Smooth muscle cell (in vitro differentiated cells): ENCODE measurements at regions not wholly inside any gene's neighbourhood (a gene's known extent, or its start where the extent isn't known, plus 50 kb on each side); places are given as distances from the start of the nearest gene placed in this dataset.
"Not testable (repeated sequence)": the region's sequence is repeated elsewhere in the genome, so short reads cannot be mapped to it uniquely, and the experiment has no call there.

Experiments
- DNase-seq: peaks from one replicate; lab custom pipeline; 2025; ENCODE audit not compliant: unreplicated experiment; lab: John Stamatoyannopoulos, UW
- H2AFZ ChIP-seq: fragments of 200-600 bp; sonication (generic); 2 replicates; pipeline ENCODE4 v1.6.0; 2016; ENCODE audit warnings: antibody characterized with exemption, low read depth, mild to moderate bottlenecking
- H3F3A ChIP-seq: fragments of 200-600 bp; sonication (generic); 2 replicates; pipeline ENCODE4 v1.6.0; 2017; ENCODE audit warnings: antibody characterized with exemption, low read depth
- H3K27ac ChIP-seq: fragments of 200-600 bp; sonication (generic); 2 replicates; pipeline ENCODE4 v1.5.1; 2016; ENCODE audit warnings: low read depth, mild to moderate bottlenecking
- H3K27me3 ChIP-seq: fragments of 200-600 bp; sonication (generic); 2 replicates; pipeline ENCODE4 v1.6.1; 2016; ENCODE audit warnings: low read depth, mild to moderate bottlenecking
- H3K36me3 ChIP-seq: fragments of 200-600 bp; sonication (generic); 2 replicates; pipeline ENCODE4 v1.5.1; 2016; ENCODE audit warnings: low read depth
- H3K4me1 ChIP-seq: fragments of 200-600 bp; sonication (generic); 2 replicates; pipeline ENCODE4 v1.5.1; 2016; ENCODE audit warnings: low read depth
- H3K4me2 ChIP-seq: fragments of 200-600 bp; sonication (generic); 2 replicates; pipeline ENCODE4 v1.6.0; 2016; ENCODE audit warnings: mild to moderate bottlenecking
- H3K4me3 ChIP-seq: fragments of 200-600 bp; sonication (generic); 2 replicates; pipeline ENCODE4 v1.5.1; 2016; ENCODE audit warnings: mild to moderate bottlenecking
- H3K79me2 ChIP-seq: fragments of 200-600 bp; sonication (generic); 2 replicates; pipeline ENCODE4 v1.6.0; 2016; ENCODE audit warnings: low read depth, mild to moderate bottlenecking
- H3K9ac ChIP-seq: fragments of 200-600 bp; sonication (generic); 2 replicates; pipeline ENCODE4 v1.6.0; 2016; ENCODE audit warnings: low read depth
- H3K9me3 ChIP-seq: fragments of 200-600 bp; sonication (generic); replicated peaks from 2 replicates; pipeline ENCODE4 v1.5.1; 2016; ENCODE audit warnings: low read depth
- H4K20me1 ChIP-seq: fragments of 200-600 bp; sonication (generic); 2 replicates; pipeline ENCODE4 v1.6.0; 2016; ENCODE audit warnings: low read depth
- CTCF ChIP-seq: fragments of 200-600 bp; sonication (generic); IDR thresholded peaks from 2 replicates; pipeline ENCODE4 v1.5.1; 2017; ENCODE audit warnings: borderline replicate concordance, mild to moderate bottlenecking, antibody characterized with exemption; ENCODE audit not compliant: insufficient read depth, poor library complexity, severe bottlenecking
- WGBS: methylation state at CpG from one replicate; pipeline ENCODE4 v1.1.7; 2016; ENCODE audit warnings: low lambda C conversion rate; 5-methylcytosine and 5-hydroxymethylcytosine counted together

- Histone ChIP-seq H3K27ac (no peak overlapping the region), H3K4me1 (no peaks in the 10 kb centered on the region), H3K9me3 (no peaks in the 10 kb centered on the region), H4K20me1 (no peaks in the 10 kb centered on the region), H2AFZ (no peak overlapping the region), H3K4me3 (no peak overlapping the region), H3K79me2 (no peaks in the 10 kb centered on the region), H3K9ac (no peak overlapping the region), H3F3A (no peaks in the 10 kb centered on the region), H3K36me3 (no peaks in the 10 kb centered on the region), H3K4me2 (no peak overlapping the region), H3K27me3 (no peaks in the 10 kb centered on the region)
- no peak for DNase-seq
- 72% methylated on average over 3 of the region's 3 CpGs for WGBS
- TF ChIP-seq CTCF = no peak
Observed at GRCh38 chr14:52185178-52185577, 82.3 kb upstream of the PTGDR start.

- 85% methylated on average over 2 of the region's 2 CpGs for WGBS
- Histone ChIP-seq H3K79me2 (no peaks in the 10 kb centered on the region), H2AFZ (no peak overlapping the region), H3K4me2 (no peak overlapping the region), H3K27me3 (no peaks in the 10 kb centered on the region), H3K9me3 (no peaks in the 10 kb centered on the region), H3K36me3 (no peaks in the 10 kb centered on the region), H3K4me3 (no peak overlapping the region), H3F3A (no peaks in the 10 kb centered on the region), H3K27ac (no peak overlapping the region), H3K9ac (no peak overlapping the region), H3K4me1 (no peaks in the 10 kb centered on the region), H4K20me1 (no peaks in the 10 kb centered on the region)
- no peak for TF ChIP-seq CTCF
- DNase-seq = no peak
Observed at GRCh38 chr14:52182853-52183252, 84.6 kb upstream of the PTGDR start.

GRCh38 chr14:52179141-52179790, 88.2 kb upstream of the PTGDR start:
- H3K4me2 ChIP-seq = no peak overlapping the region
- no peaks in the 10 kb centered on the region for H4K20me1 ChIP-seq
- H3K4me1 ChIP-seq = no peaks in the 10 kb centered on the region
- H2AFZ ChIP-seq = no peak overlapping the region
- no peak overlapping the region for H3K9ac ChIP-seq
- no peak overlapping the region for H3K4me3 ChIP-seq
- H3K79me2 ChIP-seq = no peaks in the 10 kb centered on the region
- H3K36me3 ChIP-seq = no peaks in the 10 kb centered on the region
- no peak overlapping the region for H3K27ac ChIP-seq
- DNase-seq = no peak
- H3K27me3 ChIP-seq = no peaks in the 10 kb centered on the region
- no peak for TF ChIP-seq CTCF
- 38% methylated on average over 6 of the region's 6 CpGs for WGBS
- no peaks in the 10 kb centered on the region for H3F3A ChIP-seq
- no peaks in the 10 kb centered on the region for H3K9me3 ChIP-seq

GRCh38 chr14:52175982-52176502, 91.5 kb upstream of the PTGDR start:
- Histone ChIP-seq H4K20me1 (no peaks in the 10 kb centered on the region), H3K79me2 (no peaks in the 10 kb centered on the region), H3K9ac (no peak overlapping the region), H3K9me3 (no peaks in the 10 kb centered on the region), H3K4me3 (no peak overlapping the region), H3K4me2 (no peak overlapping the region), H3K27ac (no peak overlapping the region), H3K27me3 (no peaks in the 10 kb centered on the region), H3K36me3 (no peaks in the 10 kb centered on the region), H2AFZ (no peak overlapping the region), H3F3A (no peaks in the 10 kb centered on the region), H3K4me1 (no peaks in the 10 kb centered on the region)
- no peak for DNase-seq
- WGBS = 90% methylated on average over 6 of the region's 6 CpGs
- TF ChIP-seq CTCF = no peak

- not testable (repeated sequence) for DNase-seq, H3K4me3 ChIP-seq, H3K79me2 ChIP-seq, H3K4me1 ChIP-seq, H3K4me2 ChIP-seq, H3K36me3 ChIP-seq, H3K9ac ChIP-seq, H4K20me1 ChIP-seq, H3F3A ChIP-seq, H3K27me3 ChIP-seq, H3K9me3 ChIP-seq, H3K27ac ChIP-seq, H2AFZ ChIP-seq
- WGBS = 23% methylated on average over 1 of the region's 1 CpG
Observed at GRCh38 chr14:52171932-52172331, 95.6 kb upstream of the PTGDR start.
